Skeletal muscle cell (primary cell): ENCODE measurements at regions not wholly inside any gene's neighbourhood (a gene's known extent, or its start where the extent isn't known, plus 50 kb on each side); places are given as distances from the start of the nearest gene placed in this dataset.

Source experiments
- DNase-seq: peaks from one replicate; pipeline ENCODE4 v3.0.0-alpha.2; 2010; ENCODE audit warnings: low read depth
- H3K4me3 ChIP-seq: 2 replicates; pipeline ENCODE4 v1.5.1; 2011; ENCODE audit warnings: low read depth, mild to moderate bottlenecking, control low read depth, low read length, moderate library complexity

- DNase-seq: no peak
- no peak overlapping the region for H3K4me3 ChIP-seq
Observed at GRCh38 chr5:174189654-174190541, 144.4 kb downstream of the NSG2 start.

- DNase-seq: no peak
Observed at GRCh38 chr5:174191076-174191475, 145.6 kb downstream of the NSG2 start.

GRCh38 chr5:174191850-174192655, 146.5 kb downstream of the NSG2 start:
- no peak for DNase-seq
- no peak overlapping the region for H3K4me3 ChIP-seq

More at GRCh38 chr5:174191076-174191475, 145.6 kb downstream of the NSG2 start:
- H3K4me3 ChIP-seq: no peak overlapping the region

GRCh38 chr5:174192901-174193300, 147.4 kb downstream of the NSG2 start:
- DNase-seq: no peak

GRCh38 chr5:174195517-174195916, 150.0 kb downstream of the NSG2 start:
- DNase-seq: no peak
- no peak overlapping the region for H3K4me3 ChIP-seq

More at GRCh38 chr5:174192901-174193300, 147.4 kb downstream of the NSG2 start:
- no peak overlapping the region for H3K4me3 ChIP-seq

- H3K4me3 ChIP-seq: no peak overlapping the region
- DNase-seq: no peak
Observed at GRCh38 chr5:174197929-174198328, 152.4 kb downstream of the NSG2 start.

- no peak overlapping the region for H3K4me3 ChIP-seq
Observed at GRCh38 chr5:174198541-174198940, 153.0 kb downstream of the NSG2 start.

GRCh38 chr5:174202996-174203395, 157.5 kb downstream of the NSG2 start:
- DNase-seq: no peak
- no peak overlapping the region for H3K4me3 ChIP-seq

More at GRCh38 chr5:174198541-174198940, 153.0 kb downstream of the NSG2 start:
- DNase-seq: no peak

- no peak for DNase-seq
- H3K4me3 ChIP-seq: no peak overlapping the region
Observed at GRCh38 chr5:174204535-174205313, 159.2 kb downstream of the NSG2 start.

- DNase-seq: no peak
- H3K4me3 ChIP-seq: no peak overlapping the region
Observed at GRCh38 chr5:174205939-174206338, 160.4 kb downstream of the NSG2 start.

GRCh38 chr5:174210596-174211276, 165.2 kb downstream of the NSG2 start:
- no peak for DNase-seq
- no peak overlapping the region for H3K4me3 ChIP-seq

GRCh38 chr5:174211277-174211626, 165.7 kb downstream of the NSG2 start:
- no peak overlapping the region for H3K4me3 ChIP-seq
- no peak for DNase-seq

GRCh38 chr5:174217527-174217926, 172.0 kb downstream of the NSG2 start:
- H3K4me3 ChIP-seq: no peak overlapping the region

GRCh38 chr5:174218162-174218561, 172.7 kb downstream of the NSG2 start:
- no peak overlapping the region for H3K4me3 ChIP-seq
- no peak for DNase-seq

More at GRCh38 chr5:174217527-174217926, 172.0 kb downstream of the NSG2 start:
- DNase-seq: no peak

GRCh38 chr5:174220417-174220816, 174.9 kb downstream of the NSG2 start:
- no peak for DNase-seq
- no peak overlapping the region for H3K4me3 ChIP-seq

GRCh38 chr5:174221436-174221835, 175.9 kb downstream of the NSG2 start:
- DNase-seq: no peak
- H3K4me3 ChIP-seq: no peak overlapping the region

GRCh38 chr5:174221946-174222345, 176.4 kb downstream of the NSG2 start:
- no peak overlapping the region for H3K4me3 ChIP-seq
- no peak for DNase-seq

GRCh38 chr5:174222891-174223290, 177.4 kb downstream of the NSG2 start:
- H3K4me3 ChIP-seq: no peak overlapping the region
- no peak for DNase-seq

GRCh38 chr5:174223355-174223754, 177.8 kb downstream of the NSG2 start:
- DNase-seq: no peak

More at GRCh38 chr5:174223355-174223754, 177.8 kb downstream of the NSG2 start:
- no peak overlapping the region for H3K4me3 ChIP-seq
